Activated CD4-positive, alpha-beta T cell treated with anti-CD3 and anti-CD28 coated beads for 48 hours (primary cell): ENCODE measurements at regions not wholly inside any gene's neighbourhood (a gene's known extent, or its start where the extent isn't known, plus 50 kb on each side); places are given as distances from the start of the nearest gene placed in this dataset.

Experiments
- DNase-seq: peaks from one replicate; pipeline ENCODE4 v3.0.0-alpha.2; 2020

DNA sequence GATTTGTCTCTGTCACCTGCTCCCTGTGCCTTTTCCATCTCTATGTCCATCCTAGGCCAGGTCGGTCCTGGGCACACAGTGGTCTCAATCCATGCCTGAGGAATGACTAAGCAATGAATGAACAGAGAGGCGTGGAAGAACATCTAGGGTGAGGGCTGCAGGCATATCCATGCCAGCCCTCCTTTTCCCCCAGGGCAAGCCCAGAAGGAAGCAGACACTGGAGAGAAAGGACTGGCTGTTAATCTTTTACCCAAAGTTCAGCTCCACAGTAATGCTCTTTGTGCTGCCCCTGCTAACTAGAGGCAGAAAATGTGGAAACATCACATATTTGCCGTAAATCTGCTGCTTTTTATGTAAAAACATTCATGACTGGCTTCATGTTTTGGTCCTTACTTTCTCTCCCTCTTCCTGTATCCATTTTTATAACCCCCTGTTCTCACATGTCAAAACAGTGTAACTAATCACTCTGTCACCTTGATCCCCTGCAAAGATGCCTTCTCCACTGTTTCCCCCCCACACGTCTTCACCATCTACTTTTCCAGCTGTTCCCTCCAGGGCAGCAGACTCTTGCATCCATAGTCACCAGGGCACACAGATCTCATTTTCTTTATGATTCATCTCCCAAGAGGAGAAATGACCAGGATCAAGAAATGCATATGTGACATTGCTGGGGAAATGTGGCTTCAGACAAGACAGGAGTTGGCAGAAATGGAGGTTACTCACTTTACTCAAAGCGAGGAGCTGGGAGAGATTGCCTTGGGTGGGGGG, 166.4 kb upstream of the PROX1 start:
- no peak for DNase-seq

DNA sequence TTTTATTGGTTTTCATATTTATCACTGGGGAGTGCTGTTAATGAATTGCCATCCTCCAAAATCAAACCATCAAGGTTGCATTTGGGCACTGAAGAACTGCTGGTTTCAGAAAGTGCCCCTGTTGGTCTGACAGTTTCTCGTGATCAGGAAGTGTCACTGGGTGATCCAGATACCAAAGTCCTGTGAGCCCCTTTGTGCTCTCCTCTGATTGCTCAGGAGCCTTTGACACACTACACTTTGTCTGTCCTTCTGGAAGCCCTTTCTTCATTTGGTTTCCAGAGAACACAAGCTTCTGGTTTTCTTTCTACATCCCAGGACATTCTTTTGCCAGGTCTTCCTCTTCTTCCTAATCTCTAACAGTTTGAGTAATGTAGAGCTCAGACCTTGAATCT, 165.8 kb upstream of the PROX1 start:
- DNase-seq: no peak

DNA sequence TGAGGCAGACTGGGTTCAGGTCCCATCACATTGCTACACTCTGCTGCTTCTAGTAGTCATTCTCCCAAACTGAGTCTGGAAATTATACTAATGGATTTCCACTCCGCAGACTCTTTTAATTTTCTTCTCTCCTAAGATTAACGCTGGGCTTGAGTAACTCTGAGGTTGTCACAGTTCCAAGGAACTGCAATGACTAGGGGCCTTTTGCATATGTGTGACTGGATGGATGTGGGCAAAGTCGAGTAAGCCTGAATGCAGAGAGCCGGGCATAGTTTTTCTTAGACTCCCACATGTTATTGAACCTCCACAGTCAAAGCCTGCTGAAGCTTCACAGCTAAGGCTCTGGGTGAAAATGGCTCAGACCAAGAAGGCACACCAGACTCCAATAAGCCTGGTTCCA, 160.9 kb upstream of the PROX1 start:
- no peak for DNase-seq

DNA sequence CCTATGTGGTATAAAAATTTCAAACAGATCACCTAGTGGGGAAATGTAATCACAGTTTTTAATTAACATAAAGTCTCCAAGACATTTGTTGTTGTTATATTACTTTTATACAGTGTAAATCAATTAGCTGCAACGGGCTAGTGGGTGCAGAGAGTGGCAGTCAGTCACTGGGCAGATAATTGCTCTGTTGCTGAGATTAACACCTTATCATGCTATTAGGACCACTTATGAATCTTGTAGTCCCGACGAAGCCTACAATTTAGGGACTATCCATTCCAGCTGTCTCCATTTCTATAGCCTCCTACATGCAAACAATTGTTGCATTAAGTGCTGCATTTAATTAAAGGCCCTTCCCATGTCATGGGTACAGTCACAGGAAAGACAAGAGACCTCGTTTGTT, 158.9 kb upstream of the PROX1 start:
- DNase-seq: no peak

DNA sequence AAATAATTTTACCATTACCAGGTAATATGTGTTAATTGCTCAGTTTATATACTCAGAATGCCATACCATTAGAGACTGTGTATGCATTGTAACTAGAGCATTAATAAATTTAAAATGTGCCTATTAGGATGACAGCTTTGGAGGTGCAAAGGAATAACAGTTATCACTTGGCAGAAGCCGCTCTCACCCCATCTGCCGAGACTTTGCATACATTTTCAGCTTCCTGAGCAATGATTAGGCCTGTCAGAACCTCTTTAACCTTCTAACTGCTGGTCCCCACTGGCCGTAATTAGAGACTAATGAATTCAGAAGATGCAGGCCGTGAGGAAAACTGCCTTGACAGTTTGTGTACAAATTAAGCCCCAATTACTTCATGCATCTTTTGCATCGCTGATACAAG, 158.0 kb upstream of the PROX1 start:
- no peak for DNase-seq

DNA sequence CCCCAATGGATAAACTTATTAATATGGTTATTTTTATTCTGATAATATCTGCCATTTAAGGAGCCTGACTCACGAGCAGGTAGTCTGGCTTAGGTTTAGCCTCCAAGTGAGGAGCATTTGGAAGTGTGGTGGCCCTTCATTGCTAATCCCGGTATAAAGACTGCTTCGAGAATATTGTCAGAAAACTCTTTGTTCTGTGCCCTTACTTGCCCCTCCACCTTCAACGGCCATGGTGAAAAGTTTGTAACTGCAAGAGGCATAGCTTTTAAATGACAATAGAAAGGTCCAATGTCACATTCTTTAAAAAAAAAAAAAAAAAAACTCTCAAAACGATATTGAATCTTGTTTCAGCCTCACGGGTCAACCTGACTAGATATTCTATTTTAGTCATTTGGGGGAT, 157.4 kb upstream of the PROX1 start:
- DNase-seq: no peak

DNA sequence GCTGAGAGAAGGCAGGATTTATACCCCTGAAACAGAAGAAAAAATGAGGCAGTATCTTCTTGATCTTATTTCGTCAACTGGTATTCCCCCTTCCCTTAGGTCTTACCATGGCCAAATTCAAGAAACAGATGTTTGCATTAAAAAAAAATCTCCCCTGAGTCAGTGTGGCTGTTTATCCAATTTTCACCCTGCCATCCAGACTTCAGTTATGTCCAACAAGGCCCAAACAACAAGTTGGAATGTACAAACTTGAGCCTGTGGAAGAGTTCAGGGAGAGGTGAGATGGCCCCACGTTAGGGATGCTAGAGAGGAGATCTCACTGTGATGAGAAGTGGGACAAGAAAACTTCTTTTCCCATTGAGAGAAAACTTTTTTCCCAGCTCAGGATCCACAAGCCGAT, 147.2 kb upstream of the PROX1 start:
- DNase-seq: no peak

DNA sequence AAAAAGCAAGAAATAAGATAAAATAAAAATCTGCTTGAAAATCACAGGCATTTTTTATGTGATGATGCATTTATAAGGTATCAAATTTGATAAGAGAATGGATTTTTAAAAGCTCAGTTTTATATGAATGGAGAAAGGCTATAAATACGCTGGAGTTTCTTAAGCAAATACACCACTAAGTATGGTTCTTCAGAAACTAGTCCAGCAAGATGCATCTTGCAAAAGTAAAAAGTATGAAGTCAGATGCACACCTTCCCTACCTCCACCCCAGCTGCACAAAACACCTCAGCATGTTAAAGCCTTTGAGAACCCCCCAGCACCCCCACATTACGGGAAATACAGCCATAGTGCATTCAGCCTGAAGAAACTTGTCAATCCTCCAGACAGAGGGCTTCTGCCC, 143.1 kb upstream of the PROX1 start:
- no peak for DNase-seq

DNA sequence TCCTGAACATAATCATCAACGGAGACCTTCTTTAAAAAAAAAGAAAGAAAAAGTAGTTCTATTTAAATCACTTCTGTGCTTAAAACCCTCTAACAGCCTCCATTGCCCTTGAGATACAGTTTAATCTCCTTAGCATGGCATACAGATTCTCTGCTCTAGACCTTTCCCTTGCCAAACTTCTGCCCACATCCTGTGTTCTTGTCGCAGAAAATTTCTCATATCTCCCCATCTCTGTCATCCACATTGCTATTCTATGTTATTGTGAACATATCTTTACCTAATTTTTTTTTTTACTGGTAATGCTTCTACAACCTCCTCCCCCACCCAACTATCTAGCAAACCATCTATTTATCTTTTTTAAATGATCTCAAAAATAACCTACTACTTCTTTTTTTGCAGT, 135.7 kb upstream of the PROX1 start:
- DNase-seq: no peak

DNA sequence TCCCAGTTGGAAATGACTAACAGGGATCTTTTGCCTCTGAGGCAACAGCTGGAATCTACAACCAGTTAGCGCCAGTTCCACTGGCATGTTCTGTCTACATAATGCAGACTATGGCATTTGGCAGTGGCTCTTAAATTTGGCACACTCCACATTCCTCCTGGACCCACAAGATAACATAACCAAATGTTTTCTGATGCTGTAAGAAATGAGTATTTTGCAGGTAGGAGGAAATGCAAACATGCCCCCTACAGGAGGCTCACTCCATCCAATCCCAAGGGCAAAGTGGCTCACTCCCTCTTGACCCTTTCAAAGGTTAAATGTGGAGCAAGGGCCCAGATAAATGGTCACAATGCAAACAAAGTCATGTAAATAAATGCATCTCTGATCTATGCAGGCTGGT, 129.2 kb upstream of the PROX1 start:
- no peak for DNase-seq

DNA sequence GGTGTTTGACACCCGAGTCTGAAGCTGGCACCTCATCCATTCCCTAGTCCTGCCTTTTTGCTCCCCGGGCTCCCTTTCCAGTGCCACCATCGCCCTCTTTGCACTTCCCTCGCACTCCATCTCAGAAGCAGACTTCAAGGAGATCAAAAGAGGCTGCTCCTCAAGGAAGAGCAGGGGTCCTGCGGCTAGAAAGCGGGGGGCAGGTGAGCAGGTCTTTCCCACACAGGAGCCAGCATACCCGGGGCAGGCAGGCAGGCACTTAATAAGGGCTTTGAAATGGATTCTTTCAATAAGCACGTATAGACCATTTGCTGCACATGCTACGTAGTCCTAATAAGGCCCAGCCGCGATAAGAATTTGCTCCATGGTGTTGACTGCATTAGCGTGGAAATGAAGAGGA, 125.9 kb upstream of the PROX1 start:
- no peak for DNase-seq

DNA sequence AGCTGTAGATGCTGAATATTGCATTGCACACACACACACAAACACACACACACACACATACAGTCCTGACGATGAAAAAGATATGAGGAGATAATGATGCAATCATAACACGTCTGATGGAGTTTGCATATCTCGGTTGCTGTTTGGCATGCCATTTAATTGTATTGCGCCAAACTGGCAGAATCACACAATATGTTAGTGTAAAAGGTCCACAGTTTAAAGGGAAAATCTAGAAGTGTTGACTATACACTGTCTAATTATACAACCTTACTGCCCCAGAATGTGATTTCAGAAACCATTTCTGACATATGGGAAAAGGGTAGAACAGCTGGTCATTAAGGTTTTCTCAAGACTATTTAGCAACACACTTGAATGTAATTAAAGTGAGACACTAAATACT, 123.7 kb upstream of the PROX1 start:
- DNase-seq: no peak

DNA sequence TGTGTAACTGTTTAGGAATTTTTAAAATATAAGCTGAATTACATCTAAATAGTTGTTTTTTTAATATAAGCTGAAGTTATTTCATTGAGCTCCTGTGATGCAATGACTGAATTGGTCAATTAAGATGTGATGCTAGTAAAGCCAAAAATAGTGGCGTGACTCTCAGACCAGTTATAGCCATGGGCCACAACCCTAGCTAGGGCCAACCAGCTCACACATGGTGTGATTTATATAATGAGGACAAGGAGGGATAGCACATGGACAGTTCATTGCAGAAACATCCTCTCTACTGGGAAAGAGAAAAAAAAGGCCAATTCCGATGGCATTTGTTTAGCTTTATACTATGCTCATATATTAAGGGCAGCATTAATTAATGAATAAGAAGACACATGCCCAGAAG, 119.3 kb upstream of the PROX1 start:
- DNase-seq: no peak

DNA sequence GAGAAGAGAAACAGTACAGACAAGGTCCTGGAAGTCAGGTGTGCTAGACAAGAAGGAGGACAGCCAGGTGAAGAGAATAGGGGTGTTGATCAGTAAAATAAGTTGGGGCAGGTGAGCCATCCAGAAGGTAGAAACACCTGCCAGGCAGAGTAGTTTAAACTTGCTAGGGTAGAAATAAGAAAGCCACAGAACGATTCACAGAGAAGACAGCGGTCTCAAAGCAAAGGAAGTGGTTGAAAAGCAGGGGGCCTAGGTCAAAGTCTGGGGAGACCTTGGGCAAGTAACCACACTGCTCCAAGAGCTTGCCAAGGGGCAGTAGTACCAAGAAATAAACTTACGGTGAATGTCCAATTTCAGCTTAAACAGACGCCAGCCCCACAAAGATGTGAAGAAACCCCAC, 116.6 kb upstream of the PROX1 start:
- DNase-seq: no peak

DNA sequence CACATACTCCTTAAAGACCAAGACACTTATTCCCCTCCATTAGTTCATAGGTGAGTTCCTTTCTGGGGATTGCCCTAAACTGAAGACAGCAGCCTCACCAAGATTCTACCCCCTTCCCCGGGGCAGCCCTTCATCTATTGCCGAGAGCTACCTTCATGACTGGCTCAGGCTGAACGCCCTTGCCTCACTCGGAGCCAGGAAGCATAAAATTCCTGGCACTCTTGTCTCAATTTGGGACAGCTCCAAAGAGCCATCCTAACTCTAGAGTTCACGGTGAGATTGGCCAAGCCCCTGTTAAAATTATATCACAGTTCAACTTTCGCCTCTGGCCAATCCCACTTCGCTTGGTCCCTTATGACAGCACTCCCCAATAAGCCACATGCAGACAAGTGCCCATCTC, 113.0 kb upstream of the PROX1 start:
- DNase-seq: no peak

DNA sequence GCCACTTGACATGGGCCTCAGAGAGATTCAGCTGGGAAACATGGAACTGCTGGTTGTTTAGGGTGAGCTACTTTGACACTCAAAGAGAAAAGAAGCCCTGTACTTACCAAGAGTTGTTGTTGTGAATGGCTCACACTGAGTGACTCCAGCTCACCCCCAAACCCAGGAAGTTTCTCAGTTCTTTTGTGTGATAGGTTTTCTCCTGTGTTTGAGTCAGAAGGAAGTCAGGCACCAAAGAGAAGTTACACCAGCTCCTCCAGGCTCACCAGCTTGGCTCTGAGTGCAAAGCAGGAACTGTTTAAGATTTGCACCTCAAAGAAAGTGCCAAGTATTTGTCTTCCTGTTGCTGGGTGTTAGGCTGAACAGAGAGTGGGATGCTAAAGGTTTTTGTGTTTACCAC, 111.2 kb upstream of the PROX1 start:
- DNase-seq: no peak

DNA sequence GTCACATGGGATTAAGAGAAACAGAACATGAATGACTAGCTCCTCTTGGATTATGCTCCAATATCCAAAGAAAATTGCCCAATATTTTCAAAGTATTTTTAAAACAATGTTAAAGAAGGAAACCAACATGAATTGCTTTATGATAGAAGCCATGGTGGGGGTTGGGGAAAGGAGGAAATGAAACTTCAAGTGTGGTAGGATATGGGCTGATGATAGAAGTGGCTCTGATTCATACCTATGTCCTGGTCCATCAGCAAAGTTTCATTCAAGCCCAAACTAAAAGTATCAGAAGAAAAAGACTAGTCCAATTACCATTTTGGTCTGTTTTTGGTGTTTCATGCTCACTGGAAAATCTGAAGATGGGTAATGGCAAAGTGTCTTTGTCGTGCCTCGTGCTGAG, 104.2 kb upstream of the PROX1 start:
- DNase-seq: no peak

DNA sequence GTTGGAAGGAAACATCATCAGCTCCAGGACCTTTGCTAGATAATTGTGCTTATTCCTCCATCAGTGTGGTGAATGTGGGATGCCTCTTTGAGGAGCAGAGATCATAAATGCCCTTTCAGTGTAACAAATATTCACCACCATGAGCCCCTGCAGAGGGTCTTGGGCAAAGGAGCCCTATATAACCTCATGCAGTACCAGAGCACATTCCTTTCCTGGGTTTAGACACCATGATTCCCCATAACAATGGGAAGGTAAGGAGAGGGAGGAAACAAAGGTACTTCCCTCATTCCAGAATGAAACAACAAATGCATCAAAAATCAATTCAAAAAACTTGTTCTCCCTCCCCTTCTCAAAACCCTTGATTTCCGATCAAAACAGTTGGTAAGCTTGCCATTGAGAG, 103.4 kb upstream of the PROX1 start:
- DNase-seq: no peak

DNA sequence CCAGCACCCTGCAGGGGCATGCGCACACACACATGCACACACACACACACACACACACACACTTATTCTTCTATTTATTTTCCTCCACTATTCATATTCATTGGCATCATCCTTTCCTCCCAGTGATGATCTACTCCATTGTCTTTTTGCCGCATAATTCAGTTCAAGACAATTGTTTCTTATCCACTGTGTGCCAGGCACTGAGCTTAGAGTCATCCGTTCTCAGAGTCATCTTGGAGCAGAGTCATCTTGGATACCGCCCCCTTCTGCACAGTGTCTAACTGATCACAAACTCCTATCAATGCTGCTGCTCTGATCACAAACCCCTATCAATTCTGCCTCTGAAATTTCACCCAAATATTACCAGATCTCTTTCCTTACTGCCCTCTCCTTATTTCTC, 102.8 kb upstream of the PROX1 start:
- DNase-seq: no peak

DNA sequence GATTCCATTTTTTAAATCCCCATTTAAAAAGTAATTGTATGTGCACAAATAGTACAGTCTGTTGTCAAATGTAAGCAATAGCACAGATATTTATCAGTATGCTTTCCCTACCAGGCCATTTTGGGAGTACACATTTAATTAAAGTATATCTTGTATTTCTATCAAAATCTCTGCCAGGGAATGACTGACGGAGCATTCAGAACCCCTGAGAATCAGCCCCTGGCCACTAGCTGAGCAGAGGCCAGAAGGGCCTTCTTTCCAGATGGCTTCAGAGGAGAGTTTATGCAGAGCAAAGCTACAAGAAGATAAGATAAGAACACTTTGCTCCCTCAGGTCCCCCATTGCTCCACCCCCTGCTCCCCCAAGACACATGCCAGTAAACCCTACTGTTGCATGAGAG, 99.9 kb upstream of the PROX1 start:
- DNase-seq: no peak

DNA sequence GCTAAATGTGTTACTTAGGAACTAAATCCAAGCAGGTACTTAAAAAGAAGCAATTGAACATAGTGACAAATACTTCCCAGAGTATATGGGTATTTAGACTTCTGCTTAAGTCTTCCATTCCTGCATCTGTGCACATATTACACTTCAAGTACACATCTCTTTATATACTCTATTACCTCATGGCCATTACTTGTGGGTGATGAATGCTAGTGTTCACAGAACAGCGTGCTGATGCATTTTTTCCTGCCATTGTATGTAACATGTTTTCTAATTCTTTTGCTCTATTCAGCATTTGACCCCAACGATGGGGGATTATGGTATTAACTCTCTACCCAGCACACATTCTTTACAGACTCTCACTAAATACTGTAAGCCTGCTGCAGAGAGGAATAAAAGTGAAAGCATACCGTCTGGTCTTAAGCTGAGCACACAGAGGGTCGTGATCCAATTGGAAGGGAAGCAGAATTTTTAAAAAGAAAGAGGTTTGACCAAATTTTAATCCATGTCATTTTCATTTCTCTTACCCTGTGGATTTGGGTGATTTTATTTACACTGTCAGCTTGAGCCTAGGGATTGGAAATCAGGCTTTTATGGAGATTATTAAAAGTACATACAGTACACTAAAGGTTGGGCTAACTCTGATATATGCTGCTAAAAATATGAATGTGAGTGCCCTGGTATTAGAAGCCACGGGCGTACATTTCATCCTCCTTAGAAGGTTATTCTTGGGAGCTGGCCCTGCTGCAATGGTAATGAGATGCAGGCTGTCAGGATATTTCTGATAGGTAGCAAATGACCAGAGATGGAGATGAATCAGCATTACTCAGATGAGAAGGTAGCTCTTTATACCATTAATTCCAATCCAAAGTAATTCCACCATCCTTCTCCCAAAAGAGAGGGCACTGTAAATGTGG, 95.5 kb upstream of the PROX1 start:
- no peak for DNase-seq

DNA sequence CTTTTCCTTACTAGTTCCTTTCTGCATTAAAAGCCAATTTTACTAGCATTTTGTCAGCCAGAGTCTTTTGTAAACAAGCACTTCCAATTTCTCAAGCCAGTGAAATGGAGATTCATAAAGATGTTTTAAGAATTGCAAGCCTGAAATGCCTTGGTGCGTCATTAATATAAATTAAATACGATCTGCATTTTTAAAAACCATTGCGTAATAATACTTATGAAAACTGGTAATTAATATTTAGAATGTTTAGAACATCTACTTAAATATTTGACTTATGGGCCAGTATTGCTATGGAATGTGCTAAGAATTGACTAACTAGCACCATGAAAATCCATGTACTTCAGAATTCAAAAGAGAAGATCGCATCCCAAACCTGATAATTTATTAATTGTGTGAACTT, 89.1 kb upstream of the PROX1 start:
- DNase-seq: no peak

DNA sequence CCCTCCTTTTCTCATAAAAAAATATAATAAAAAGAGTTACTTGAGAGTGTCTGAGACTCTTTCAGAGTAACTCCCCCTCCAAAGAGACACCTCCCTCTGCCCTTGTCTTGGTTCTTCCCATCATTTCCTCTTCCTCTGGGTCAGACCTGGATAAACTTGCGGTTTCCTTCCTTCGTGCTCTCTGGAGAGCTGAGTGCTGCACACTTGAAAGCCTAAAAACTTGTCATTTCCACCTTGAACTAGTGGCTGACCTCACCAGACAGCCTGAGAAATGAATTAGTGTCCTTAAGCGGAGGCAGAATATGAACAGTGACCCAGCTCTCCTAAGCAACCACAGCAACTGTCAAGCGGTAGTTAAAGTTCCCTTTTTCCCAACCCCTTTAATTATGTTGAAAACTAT, 88.4 kb upstream of the PROX1 start:
- no peak for DNase-seq

DNA sequence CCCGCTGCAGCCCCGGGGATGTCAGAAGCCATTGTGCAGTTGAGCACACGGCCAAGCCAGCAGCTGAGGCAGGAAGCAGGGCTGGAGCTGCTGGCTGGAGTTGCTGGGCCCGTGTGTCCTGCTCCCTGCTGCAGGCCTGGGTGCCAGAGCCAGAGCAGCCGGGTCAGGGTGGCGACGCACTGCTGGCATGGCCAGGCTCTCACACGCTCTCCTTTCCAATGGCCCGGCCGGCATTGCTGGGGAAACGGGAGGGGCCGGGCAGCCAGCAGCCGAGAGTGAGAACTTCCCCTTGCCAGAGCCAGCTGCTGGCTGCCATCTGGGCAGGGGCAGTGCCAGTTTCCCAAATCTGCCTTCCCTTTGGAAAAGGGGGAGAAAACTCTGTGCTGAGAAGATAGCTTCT, 82.4 kb upstream of the PROX1 start:
- DNase-seq: no peak

DNA sequence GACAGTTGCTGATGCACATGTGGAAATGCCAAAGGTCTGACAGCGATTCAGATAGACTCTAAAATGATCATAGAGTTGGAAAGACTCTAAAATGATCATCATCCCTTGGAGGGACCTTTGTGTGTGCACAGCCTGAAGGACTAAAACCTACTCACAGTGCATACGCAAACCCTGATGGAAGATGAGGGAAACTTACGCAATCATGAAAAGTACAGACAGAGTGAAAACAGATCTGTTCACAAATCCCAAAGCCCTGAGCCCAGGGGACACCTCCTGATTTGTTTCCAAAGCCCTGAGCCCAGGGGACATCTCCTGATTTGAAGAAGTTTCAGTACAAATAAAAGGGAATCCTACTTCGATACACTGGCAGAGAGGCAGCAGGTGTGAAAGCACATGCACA, 79.3 kb upstream of the PROX1 start:
- no peak for DNase-seq
